GM12878 (cell line): ENCODE measurements at regions not wholly inside any gene's neighbourhood (a gene's known extent, or its start where the extent isn't known, plus 50 kb on each side); places are given as distances from the start of the nearest gene placed in this dataset.

Source experiments
- ATF7 ChIP-seq: fragments of 450-650 bp; IDR thresholded peaks from 2 replicates; pipeline ENCODE4 v1.6.1; 2016; ENCODE audit warnings: low read depth, mild to moderate bottlenecking
- BHLHE40 ChIP-seq, 2 experiments: fragments of 450-650 bp in 1 of 2; IDR thresholded peaks; 2 replicates each; pipeline ENCODE4 v1.6.1; 2011 to 2017; ENCODE audit warnings: low read depth in 2 of 2, borderline replicate concordance in 1 of 2, improper control_type of control experiment in 1 of 2, low read length in 1 of 2, mild to moderate bottlenecking in 1 of 2
- CBX5 ChIP-seq: sonication (generic); IDR thresholded peaks from 2 replicates; pipeline ENCODE4 v1.6.1; 2016; ENCODE audit warnings: low read depth, moderate library complexity, mild to moderate bottlenecking, inconsistent platforms
- ETV6 ChIP-seq, 2 experiments: fragments of 450-650 bp in 1 of 2; IDR thresholded peaks in 1 of 2; conservative IDR thresholded peaks in 1 of 2; 2 replicates each; pipeline ENCODE4 v1.6.1; 2014; ENCODE audit warnings: antibody characterized with exemption in 1 of 2, borderline replicate concordance in 1 of 2, low read depth in 1 of 2, mild to moderate bottlenecking in 1 of 2, moderate library complexity in 1 of 2
- IKZF1 ChIP-seq: fragments of 450-650 bp; conservative IDR thresholded peaks from 2 replicates; pipeline ENCODE4 v1.6.1; 2017; ENCODE audit warnings: antibody characterized with exemption, mild to moderate bottlenecking
- IKZF2 ChIP-seq, 2 experiments: fragments of 450-650 bp; IDR thresholded peaks; 2 replicates each; pipeline ENCODE4 v1.6.1; 2017; ENCODE audit warnings: mild to moderate bottlenecking in 2 of 2, moderate library complexity in 2 of 2
- IRF4 ChIP-seq: IDR thresholded peaks from 2 replicates; pipeline ENCODE4 v1.6.1; 2011; ENCODE audit warnings: low read depth, low read length
- JUNB ChIP-seq: IDR thresholded peaks from 2 replicates; pipeline ENCODE4 v1.6.1; 2016; ENCODE audit warnings: antibody characterized with exemption, mild to moderate bottlenecking
- MEF2A ChIP-seq: IDR thresholded peaks from 2 replicates; pipeline ENCODE4 v1.6.1; 2011; ENCODE audit warnings: low read depth, mild to moderate bottlenecking, low read length, moderate library complexity; ENCODE audit not compliant: insufficient read depth
- MEF2B ChIP-seq: fragments of 450-650 bp; IDR thresholded peaks from 2 replicates; pipeline ENCODE4 v1.6.1; 2018; ENCODE audit warnings: mild to moderate bottlenecking, moderate library complexity; ENCODE audit not compliant: partially characterized antibody, poor library complexity, severe bottlenecking
- MTA2 ChIP-seq: fragments of 450-650 bp; IDR thresholded peaks from 2 replicates; pipeline ENCODE4 v1.6.1; 2016; ENCODE audit warnings: low read depth, mild to moderate bottlenecking, moderate library complexity
- MXI1 ChIP-seq: fragments of 150-350 bp; IDR thresholded peaks from 2 replicates; pipeline ENCODE4 v1.6.1; 2011; ENCODE audit warnings: low read depth, mild to moderate bottlenecking, inconsistent platforms, low read length, improper control_type of control experiment
- NFIC ChIP-seq: IDR thresholded peaks from 2 replicates; pipeline ENCODE4 v1.6.1; 2012; ENCODE audit warnings: low read depth, mild to moderate bottlenecking, inconsistent platforms, low read length, moderate library complexity
- NR2F1 ChIP-seq: fragments of 450-650 bp; conservative IDR thresholded peaks from 2 replicates; pipeline ENCODE4 v1.6.1; 2017; ENCODE audit warnings: mild to moderate bottlenecking
- RELA ChIP-seq: fragments of 450-650 bp; IDR thresholded peaks from 2 replicates; pipeline ENCODE4 v1.8.0; 2014; ENCODE audit warnings: borderline replicate concordance; ENCODE audit not compliant: partially characterized antibody
- SPI1 ChIP-seq: IDR thresholded peaks from 2 replicates; pipeline ENCODE4 v1.6.1; 2011; ENCODE audit warnings: low read depth, mild to moderate bottlenecking, low read length, moderate library complexity, borderline replicate concordance; ENCODE audit not compliant: insufficient read depth
- TCF12 ChIP-seq: IDR thresholded peaks from 2 replicates; pipeline ENCODE4 v1.6.1; 2011; ENCODE audit warnings: low read depth, mild to moderate bottlenecking, low read length
- TCF3 ChIP-seq: IDR thresholded peaks from 2 replicates; pipeline ENCODE4 v1.6.1; 2012; ENCODE audit warnings: low read depth, mild to moderate bottlenecking, low read length, borderline replicate concordance; ENCODE audit not compliant: insufficient read depth
- ZNF274 ChIP-seq: IDR thresholded peaks from one replicate; pipeline ENCODE4 v1.8.0; 2011; ENCODE audit not compliant: insufficient read length, insufficient read depth
- TF ChIP-seq, protein P1 (sequence below): fragments of 450-650 bp; IDR thresholded peaks from 2 replicates; pipeline ENCODE4 v1.6.1; 2017; ENCODE audit warnings: low read depth, mild to moderate bottlenecking, moderate library complexity
- TF ChIP-seq, protein P2 (sequence below): fragments of 450-650 bp; IDR thresholded peaks from 2 replicates; pipeline ENCODE4 v1.6.1; 2016; ENCODE audit warnings: mild to moderate bottlenecking
- TF ChIP-seq, protein P3 (sequence below): fragments of 450-650 bp; IDR thresholded peaks from 2 replicates; pipeline ENCODE4 v1.6.1; 2017; ENCODE audit warnings: mild to moderate bottlenecking, low read depth, inconsistent platforms; ENCODE audit not compliant: poor library complexity, severe bottlenecking
- TF ChIP-seq, protein P4 (sequence below): IDR thresholded peaks from 2 replicates; pipeline ENCODE4 v1.6.1; 2012; ENCODE audit warnings: low read length, inconsistent platforms

DNA sequence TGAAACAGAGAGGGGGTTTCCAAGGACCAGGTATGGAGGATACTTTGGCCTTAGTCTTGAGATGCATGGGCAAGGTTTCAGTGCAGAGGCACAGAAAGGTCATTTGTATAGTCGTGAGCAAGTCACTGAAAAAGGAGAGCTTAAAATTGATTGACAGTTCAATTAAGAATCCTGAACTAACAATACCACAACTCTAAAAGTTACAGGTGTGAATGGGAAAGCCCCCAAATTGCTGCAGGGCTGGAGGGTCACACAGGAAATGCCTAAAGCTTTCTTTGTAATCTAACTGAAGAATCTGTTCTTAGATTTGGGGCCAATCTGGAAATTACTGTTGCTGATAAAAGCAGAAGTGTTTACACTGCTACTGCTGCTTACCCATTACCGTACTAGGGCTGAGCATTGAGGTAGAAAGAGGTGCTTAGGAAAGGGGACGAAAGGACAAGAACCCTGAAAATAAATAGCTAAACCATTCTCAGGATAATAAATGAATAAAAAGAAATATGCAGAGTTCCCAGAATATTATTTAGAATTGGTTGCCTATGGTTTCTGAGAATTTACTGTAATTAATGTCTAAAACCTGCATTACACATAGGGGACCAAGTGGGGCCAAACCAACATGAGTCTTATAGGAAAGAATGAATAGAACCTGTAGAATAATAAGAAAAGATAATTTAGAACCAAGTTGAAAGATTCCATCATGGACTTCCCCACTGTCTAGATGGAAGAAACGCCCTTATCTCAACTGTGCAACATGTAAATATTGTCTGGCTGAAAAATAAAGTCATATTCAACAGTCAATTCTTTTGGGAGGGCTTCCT is 91.9 kb upstream of the PPP1R2C start (continued):
- TF ChIP-seq BHLHE40 (IDR thresholded peaks at IDR 0.05; ENCODE audit: borderline replicate concordance in 1 of 2, low read depth in 2 of 2, low read length in 1 of 2): 0 out of 4 replicates have a peak, but pooled peaks of 1 of the 2 experiments have one; percentile 5
- TF ChIP-seq MXI1: no peak
- peak; percentile 80; the same call in 1 of the 2 replicates for TF ChIP-seq SPI1
- TF ChIP-seq ATF7: no peak
- TF ChIP-seq, protein P1, sequence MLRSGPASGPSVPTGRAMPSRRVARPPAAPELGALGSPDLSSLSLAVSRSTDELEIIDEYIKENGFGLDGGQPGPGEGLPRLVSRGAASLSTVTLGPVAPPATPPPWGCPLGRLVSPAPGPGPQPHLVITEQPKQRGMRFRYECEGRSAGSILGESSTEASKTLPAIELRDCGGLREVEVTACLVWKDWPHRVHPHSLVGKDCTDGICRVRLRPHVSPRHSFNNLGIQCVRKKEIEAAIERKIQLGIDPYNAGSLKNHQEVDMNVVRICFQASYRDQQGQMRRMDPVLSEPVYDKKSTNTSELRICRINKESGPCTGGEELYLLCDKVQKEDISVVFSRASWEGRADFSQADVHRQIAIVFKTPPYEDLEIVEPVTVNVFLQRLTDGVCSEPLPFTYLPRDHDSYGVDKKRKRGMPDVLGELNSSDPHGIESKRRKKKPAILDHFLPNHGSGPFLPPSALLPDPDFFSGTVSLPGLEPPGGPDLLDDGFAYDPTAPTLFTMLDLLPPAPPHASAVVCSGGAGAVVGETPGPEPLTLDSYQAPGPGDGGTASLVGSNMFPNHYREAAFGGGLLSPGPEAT: peak; percentile 49
- TF ChIP-seq, protein P2, sequence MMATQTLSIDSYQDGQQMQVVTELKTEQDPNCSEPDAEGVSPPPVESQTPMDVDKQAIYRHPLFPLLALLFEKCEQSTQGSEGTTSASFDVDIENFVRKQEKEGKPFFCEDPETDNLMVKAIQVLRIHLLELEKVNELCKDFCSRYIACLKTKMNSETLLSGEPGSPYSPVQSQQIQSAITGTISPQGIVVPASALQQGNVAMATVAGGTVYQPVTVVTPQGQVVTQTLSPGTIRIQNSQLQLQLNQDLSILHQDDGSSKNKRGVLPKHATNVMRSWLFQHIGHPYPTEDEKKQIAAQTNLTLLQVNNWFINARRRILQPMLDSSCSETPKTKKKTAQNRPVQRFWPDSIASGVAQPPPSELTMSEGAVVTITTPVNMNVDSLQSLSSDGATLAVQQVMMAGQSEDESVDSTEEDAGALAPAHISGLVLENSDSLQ: peak; percentile 94
- peak; percentile 48 for TF ChIP-seq MEF2B
- TF ChIP-seq JUNB: peak; percentile 82
- peak; percentile 47 for TF ChIP-seq RELA
- no peak; the same call in 1 of the 2 replicates for TF ChIP-seq TCF3
- TF ChIP-seq MTA2: peak; percentile 76
- peak; percentile 33; the same call in 1 of the 2 replicates for TF ChIP-seq MEF2A
- TF ChIP-seq ZNF274: no peak
- peak; percentile 52; the same call in 1 of the 2 replicates for TF ChIP-seq IKZF1
- TF ChIP-seq CBX5: 0 out of 2 replicates have a peak, but pooled peaks have one; percentile 77
- TF ChIP-seq NFIC: peak; percentile 90
- TF ChIP-seq IKZF2 (IDR thresholded peaks at IDR 0.05): peak; percentile 55 to 75; a peak in 3 of 4 replicates
- TF ChIP-seq IRF4: peak; percentile 41; the same call in 1 of the 2 replicates
- 0 out of 2 replicates have a peak, but pooled peaks have one; percentile 7 for TF ChIP-seq TCF12
- TF ChIP-seq, protein P3, sequence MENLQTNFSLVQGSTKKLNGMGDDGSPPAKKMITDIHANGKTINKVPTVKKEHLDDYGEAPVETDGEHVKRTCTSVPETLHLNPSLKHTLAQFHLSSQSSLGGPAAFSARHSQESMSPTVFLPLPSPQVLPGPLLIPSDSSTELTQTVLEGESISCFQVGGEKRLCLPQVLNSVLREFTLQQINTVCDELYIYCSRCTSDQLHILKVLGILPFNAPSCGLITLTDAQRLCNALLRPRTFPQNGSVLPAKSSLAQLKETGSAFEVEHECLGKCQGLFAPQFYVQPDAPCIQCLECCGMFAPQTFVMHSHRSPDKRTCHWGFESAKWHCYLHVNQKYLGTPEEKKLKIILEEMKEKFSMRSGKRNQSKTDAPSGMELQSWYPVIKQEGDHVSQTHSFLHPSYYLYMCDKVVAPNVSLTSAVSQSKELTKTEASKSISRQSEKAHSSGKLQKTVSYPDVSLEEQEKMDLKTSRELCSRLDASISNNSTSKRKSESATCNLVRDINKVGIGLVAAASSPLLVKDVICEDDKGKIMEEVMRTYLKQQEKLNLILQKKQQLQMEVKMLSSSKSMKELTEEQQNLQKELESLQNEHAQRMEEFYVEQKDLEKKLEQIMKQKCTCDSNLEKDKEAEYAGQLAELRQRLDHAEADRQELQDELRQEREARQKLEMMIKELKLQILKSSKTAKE: peak; percentile 18
- TF ChIP-seq ETV6 (conservative IDR thresholded peaks at IDR 0.05 in 1 of 2, IDR thresholded peaks at IDR 0.05 in 1 of 2; ENCODE audit: borderline replicate concordance in 1 of 2, low read depth in 1 of 2): peak in 1 of 2 experiments; percentile 45; a peak in 1 of 4 replicates
- TF ChIP-seq, protein P4, sequence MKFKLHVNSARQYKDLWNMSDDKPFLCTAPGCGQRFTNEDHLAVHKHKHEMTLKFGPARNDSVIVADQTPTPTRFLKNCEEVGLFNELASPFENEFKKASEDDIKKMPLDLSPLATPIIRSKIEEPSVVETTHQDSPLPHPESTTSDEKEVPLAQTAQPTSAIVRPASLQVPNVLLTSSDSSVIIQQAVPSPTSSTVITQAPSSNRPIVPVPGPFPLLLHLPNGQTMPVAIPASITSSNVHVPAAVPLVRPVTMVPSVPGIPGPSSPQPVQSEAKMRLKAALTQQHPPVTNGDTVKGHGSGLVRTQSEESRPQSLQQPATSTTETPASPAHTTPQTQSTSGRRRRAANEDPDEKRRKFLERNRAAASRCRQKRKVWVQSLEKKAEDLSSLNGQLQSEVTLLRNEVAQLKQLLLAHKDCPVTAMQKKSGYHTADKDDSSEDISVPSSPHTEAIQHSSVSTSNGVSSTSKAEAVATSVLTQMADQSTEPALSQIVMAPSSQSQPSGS: peak; percentile 54; the same call in 1 of the 2 replicates
- TF ChIP-seq NR2F1: peak; percentile 82
